OCI-LY7 (cell line): ENCODE measurements at regions not wholly inside any gene's neighbourhood (a gene's known extent, or its start where the extent isn't known, plus 50 kb on each side); places are given as distances from the start of the nearest gene placed in this dataset.

Experiments used
- BruUV-seq: library from RNA; stranded (reverse); fragments of 400-500 nt; replicated peaks from 2 replicates; lab custom pipeline; 2021; lab: Mats Ljungman, UMichigan
- CTCF ChIA-PET: fragments of 300-600 bp; sonication (Branson Sonifier 250); formaldehyde crosslinking; loops from one replicate; lab custom pipeline; 2022; ENCODE audit warnings: antibody characterized with exemption; ENCODE audit not compliant: unreplicated experiment; lab: Charles Lee
- POLR2A ChIA-PET: fragments of 300-600 bp; sonication (Branson Sonifier 250); formaldehyde crosslinking; loops from one replicate; lab custom pipeline; 2022; ENCODE audit warnings: antibody characterized with exemption; lab: Charles Lee
- DNase-seq: peaks from one replicate; pipeline ENCODE4 v3.0.0-alpha.2; 2015; ENCODE audit warnings: low spot score
- H2AFZ ChIP-seq: fragments of 200-600 bp; sonication (generic), shearing (Covaris generic); 2 replicates; pipeline ENCODE4 v1.6.1; 2014; ENCODE audit warnings: mild to moderate bottlenecking, antibody characterized with exemption, low read length, moderate library complexity
- H3K27ac ChIP-seq: fragments of 200-600 bp; sonication (generic); 2 replicates; pipeline ENCODE4 v1.5.1; 2014; ENCODE audit warnings: mixed run types, low read depth, mild to moderate bottlenecking, moderate library complexity, low read length, inconsistent platforms; ENCODE audit not compliant: poor library complexity, severe bottlenecking
- H3K36me3 ChIP-seq: fragments of 200-600 bp; sonication (generic); 2 replicates; pipeline ENCODE4 v1.6.1; 2014; ENCODE audit warnings: mild to moderate bottlenecking, antibody characterized with exemption, low read length, moderate library complexity, mixed read lengths; ENCODE audit not compliant: insufficient read depth
- H3K4me1 ChIP-seq: fragments of 200-600 bp; sonication (generic); 2 replicates; pipeline ENCODE4 v1.5.1; 2014; ENCODE audit warnings: mild to moderate bottlenecking, low read length; ENCODE audit not compliant: insufficient read depth, poor library complexity, severe bottlenecking
- H3K4me2 ChIP-seq: fragments of 200-600 bp; sonication (generic); 2 replicates; pipeline ENCODE4 v1.6.1; 2014; ENCODE audit warnings: mild to moderate bottlenecking, low read length
- H3K4me3 ChIP-seq: fragments of 200-600 bp; sonication (generic); 2 replicates; pipeline ENCODE4 v1.5.1; 2014; ENCODE audit warnings: mild to moderate bottlenecking, low read depth, low read length; ENCODE audit not compliant: poor library complexity, severe bottlenecking
- H3K79me2 ChIP-seq: fragments of 200-600 bp; sonication (generic); 2 replicates; pipeline ENCODE4 v1.6.1; 2016; ENCODE audit warnings: low read depth, mild to moderate bottlenecking, low read length, moderate library complexity, mixed read lengths; ENCODE audit not compliant: insufficient read depth
- H3K9me2 ChIP-seq: fragments of 200-600 bp; sonication (generic); 2 replicates; pipeline ENCODE4 v1.6.1; 2016; ENCODE audit warnings: mild to moderate bottlenecking, low read length, mixed read lengths; ENCODE audit not compliant: insufficient read depth
- H3K9me3 ChIP-seq: fragments of 200-600 bp; sonication (generic); 2 replicates; pipeline ENCODE4 v1.6.1; 2014; ENCODE audit warnings: mild to moderate bottlenecking, mixed run types, low read length, mixed read lengths
- H4K20me1 ChIP-seq: fragments of 200-600 bp; sonication (generic); 2 replicates; pipeline ENCODE4 v1.6.1; 2014; ENCODE audit warnings: mild to moderate bottlenecking, antibody characterized with exemption, low read length, moderate library complexity, mixed read lengths; ENCODE audit not compliant: insufficient read depth
- EZH2phosphoT487 ChIP-seq: fragments of 200-600 bp; sonication (generic); IDR thresholded peaks from 2 replicates; pipeline ENCODE4 v1.6.1; 2018; ENCODE audit warnings: low read depth, borderline replicate concordance, mild to moderate bottlenecking, mixed run types, antibody characterized with exemption, low read length, moderate library complexity, mixed read lengths
- intact Hi-C: fragments of 100-400 bp; cut with micrococcal nuclease; formaldehyde crosslinking; loops from one replicate; pipeline ENCODE4 v1.10.0; 2022; ENCODE audit not compliant: unreplicated experiment
- TF ChIP-seq, protein P1 (sequence below): fragments of 200-600 bp; sonication (generic); conservative IDR thresholded peaks from 2 replicates; pipeline ENCODE4 v1.5.1; 2014; ENCODE audit warnings: mild to moderate bottlenecking, antibody characterized with exemption, low read length, moderate library complexity, mixed read lengths

DNA sequence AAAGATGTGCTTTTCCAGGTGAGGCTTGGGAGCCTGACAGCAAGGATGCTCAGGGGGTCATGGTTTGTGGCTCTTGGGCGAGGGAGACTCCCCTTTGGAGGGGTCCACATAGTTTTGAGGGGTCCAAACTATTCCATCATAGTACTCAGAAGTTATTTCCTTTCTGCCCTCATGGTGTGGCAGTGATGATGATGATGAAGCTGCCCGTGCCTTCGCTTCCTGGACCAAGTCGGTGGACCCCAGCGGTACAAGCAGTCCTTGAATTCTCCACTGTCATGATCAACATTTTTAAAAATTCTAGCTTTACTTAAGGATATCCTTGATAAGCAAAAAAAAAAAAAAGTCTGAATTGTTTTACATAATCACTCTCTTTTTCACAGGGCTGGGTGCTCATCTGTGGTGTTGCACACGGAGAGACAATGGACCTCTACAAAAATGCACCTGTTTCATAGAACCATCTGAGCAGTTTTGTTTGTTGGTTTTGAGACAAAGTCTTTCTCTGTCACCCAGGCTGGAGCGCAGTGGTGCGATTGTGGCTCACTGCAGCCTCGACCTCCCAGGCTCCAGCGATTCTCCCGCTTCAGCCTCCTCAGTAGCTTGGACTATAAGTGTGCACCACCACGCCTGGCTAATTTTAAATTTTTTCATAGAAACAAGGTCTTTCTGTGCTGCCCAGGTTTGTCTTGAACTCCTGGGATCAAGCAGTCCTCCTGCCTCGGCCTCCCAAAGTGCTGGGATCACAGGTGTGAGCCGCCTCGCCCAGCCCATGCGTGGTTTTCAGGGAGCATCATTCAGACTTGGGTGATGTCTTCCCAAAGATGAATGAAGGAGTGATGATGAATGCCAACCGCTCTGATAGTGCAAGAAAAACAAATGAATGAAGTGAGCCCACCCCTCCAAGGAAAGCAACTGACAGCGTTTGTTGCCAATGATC, 271.4 kb upstream of the HDAC4 start:
- Histone ChIP-seq H3K4me2 (no peak overlapping the region), H3K36me3 (no peaks in the 10 kb centered on the region), H3K79me2 (no peaks in the 10 kb centered on the region), H2AFZ (no peak overlapping the region), H3K9me3 (no peaks in the 10 kb centered on the region), H4K20me1 (no peaks in the 10 kb centered on the region), H3K4me3 (no peak overlapping the region), H3K4me1 (no peaks in the 10 kb centered on the region), H3K27ac (no peak overlapping the region), H3K9me2 (no peaks in the 10 kb centered on the region)
- intact Hi-C loops, result no loop called here
- TF ChIP-seq, protein P1, sequence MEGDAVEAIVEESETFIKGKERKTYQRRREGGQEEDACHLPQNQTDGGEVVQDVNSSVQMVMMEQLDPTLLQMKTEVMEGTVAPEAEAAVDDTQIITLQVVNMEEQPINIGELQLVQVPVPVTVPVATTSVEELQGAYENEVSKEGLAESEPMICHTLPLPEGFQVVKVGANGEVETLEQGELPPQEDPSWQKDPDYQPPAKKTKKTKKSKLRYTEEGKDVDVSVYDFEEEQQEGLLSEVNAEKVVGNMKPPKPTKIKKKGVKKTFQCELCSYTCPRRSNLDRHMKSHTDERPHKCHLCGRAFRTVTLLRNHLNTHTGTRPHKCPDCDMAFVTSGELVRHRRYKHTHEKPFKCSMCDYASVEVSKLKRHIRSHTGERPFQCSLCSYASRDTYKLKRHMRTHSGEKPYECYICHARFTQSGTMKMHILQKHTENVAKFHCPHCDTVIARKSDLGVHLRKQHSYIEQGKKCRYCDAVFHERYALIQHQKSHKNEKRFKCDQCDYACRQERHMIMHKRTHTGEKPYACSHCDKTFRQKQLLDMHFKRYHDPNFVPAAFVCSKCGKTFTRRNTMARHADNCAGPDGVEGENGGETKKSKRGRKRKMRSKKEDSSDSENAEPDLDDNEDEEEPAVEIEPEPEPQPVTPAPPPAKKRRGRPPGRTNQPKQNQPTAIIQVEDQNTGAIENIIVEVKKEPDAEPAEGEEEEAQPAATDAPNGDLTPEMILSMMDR, result no peak
- no TSS peak for BruUV-seq
- CTCF ChIA-PET, result no interaction called here
- no peak for DNase-seq
- POLR2A ChIA-PET, result interaction anchor here (0.6 kb wide), 1 partner anchor 20 kb away, joined by 3 read pairs; no protein-coding TSS in a partner anchor

DNA sequence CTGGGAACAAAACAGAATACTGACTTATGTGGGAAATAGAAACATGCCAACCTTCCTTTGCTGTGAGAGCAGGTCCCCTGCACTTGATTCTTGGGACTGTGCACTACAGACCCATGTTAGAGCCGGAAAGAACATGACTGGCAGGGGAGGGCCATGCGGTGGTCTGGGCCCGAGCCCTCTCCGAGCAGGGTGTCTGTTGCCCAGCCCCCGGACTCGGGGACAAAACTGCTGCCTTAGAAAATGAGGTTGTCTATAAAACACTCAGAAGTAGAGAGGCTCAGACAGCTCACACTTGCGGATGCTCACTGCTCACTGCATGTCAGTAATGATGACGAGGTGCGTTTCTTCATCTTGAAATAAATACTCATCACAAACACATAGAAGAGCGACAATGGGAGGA, 270.7 kb upstream of the HDAC4 start:
- no peak for DNase-seq
- H3K4me1 ChIP-seq, result no peaks in the 10 kb centered on the region
- no peak overlapping the region for H2AFZ ChIP-seq
- H3K79me2 ChIP-seq, result no peaks in the 10 kb centered on the region
- BruUV-seq, result no TSS peak
- H3K9me3 ChIP-seq, result no peaks in the 10 kb centered on the region
- no peak for TF ChIP-seq EZH2phosphoT487
- TF ChIP-seq, protein P1, result no peak
- no peak overlapping the region for H3K27ac ChIP-seq
- POLR2A ChIA-PET, result interaction anchor here (0.6 kb wide), 1 partner anchor 21 kb away, joined by 3 read pairs; no protein-coding TSS in a partner anchor
- CTCF ChIA-PET, result no interaction called here
- intact Hi-C loops, result no loop called here
- H3K36me3 ChIP-seq, result no peaks in the 10 kb centered on the region
- no peaks in the 10 kb centered on the region for H4K20me1 ChIP-seq
- H3K4me2 ChIP-seq, result no peak overlapping the region
- H3K9me2 ChIP-seq, result no peaks in the 10 kb centered on the region
- H3K4me3 ChIP-seq, result no peak overlapping the region

- POLR2A ChIA-PET, result no interaction called here
- TF ChIP-seq, protein P1, result no peak
- TF ChIP-seq EZH2phosphoT487, result no peak
- Histone ChIP-seq H3K36me3 (no peaks in the 10 kb centered on the region), H3K27ac (no peak overlapping the region), H2AFZ (no peak overlapping the region), H3K4me2 (no peak overlapping the region), H3K4me3 (no peak overlapping the region), H3K79me2 (no peaks in the 10 kb centered on the region), H3K9me3 (no peaks in the 10 kb centered on the region), H3K9me2 (no peaks in the 10 kb centered on the region), H4K20me1 (no peaks in the 10 kb centered on the region), H3K4me1 (no peaks in the 10 kb centered on the region)
- intact Hi-C loops, result no loop called here
- CTCF ChIA-PET, result no interaction called here
- DNase-seq, result no peak
- BruUV-seq, result no TSS peak
Measured at GRCh38 chr2:239670463-239671120, 269.8 kb upstream of the HDAC4 start.
